CMK (cell line): ENCODE measurements at regions not wholly inside any gene's neighbourhood (a gene's known extent, or its start where the extent isn't known, plus 50 kb on each side); places are given as distances from the start of the nearest gene placed in this dataset.

Experiments
- DNase-seq: peaks from one replicate; pipeline ENCODE4 v3.0.0-alpha.2; 2010; ENCODE audit warnings: low read depth

DNA sequence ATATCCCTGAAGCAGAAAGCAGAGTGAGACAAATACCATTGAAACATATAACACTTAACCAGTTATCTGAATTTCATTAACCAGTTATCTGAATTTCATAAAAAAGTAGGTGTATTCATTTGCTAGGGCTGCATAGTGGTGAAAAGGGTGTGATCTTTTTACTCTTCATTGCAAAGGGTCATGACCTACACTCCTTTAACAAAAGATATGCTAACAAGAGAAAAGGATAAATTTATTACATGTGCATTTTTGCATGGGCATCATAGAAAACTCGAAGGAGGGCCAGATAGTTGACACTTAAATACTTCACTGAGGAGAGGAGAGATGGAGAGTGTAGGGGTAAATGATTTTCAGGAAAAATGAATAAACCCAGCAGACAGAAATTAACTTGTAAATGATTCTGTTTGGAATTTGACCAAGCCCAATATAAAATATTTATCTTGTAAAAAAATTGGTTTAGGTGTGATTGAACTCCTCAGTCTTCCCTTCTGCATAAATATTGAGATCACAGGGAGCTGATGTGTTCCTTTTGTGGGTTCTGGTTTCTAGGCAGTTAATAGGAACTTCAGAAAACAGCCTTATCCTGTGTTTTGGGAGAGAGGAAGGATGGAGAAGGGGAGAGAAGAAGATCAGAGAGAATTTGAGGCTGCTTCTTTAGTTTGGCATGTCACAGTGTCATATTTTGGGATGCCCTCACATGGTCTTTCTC, 372.5 kb upstream of the SYT4 start:
- DNase-seq, result no peak

- DNase-seq, result no peak
Observed at GRCh38 chr18:43650426-43650825, 373.1 kb upstream of the SYT4 start.

DNA sequence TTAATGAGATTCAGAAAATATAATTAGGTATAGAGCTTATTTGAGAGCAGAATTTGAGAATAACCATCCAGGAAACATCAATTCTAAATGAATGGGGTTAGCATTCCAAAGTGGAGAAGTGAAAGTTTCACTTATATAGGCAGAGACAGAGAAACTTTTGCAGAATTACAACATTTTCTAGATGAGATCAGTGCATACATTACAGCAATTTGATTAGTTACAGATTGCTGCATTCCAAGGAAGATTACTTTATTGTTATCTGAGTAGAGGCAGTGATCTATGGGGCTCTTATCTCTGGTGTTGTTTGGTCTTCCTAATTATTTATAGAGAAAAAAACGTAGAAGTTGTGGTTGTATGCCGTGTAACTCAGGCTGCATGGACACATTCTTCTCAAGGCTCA, 373.8 kb upstream of the SYT4 start:
- no peak for DNase-seq

GRCh38 chr18:43656547-43656946, 379.3 kb upstream of the SYT4 start:
- no peak for DNase-seq

DNA sequence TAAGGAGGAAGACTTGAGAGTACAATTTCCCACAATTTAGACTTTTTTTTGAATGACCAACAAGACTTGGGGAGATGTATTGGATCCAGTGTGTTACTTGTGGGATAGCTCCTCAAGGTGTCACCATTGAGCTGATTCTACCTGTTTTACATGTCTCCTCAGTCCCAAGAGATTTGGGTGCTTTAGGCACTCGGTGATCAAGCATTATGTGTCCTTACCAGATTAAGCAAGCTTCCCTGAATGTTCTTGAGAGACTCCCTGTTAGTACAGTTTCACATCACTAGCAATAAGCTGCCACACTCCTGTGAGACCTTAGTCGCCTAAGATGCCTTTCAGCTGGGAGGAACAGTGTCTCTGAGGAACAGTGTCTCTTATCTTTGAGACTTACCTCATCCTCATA, 384.3 kb upstream of the SYT4 start:
- DNase-seq, result no peak

GRCh38 chr18:43662657-43663056, 385.4 kb upstream of the SYT4 start:
- DNase-seq, result no peak

GRCh38 chr18:43663159-43663558, 385.9 kb upstream of the SYT4 start:
- no peak for DNase-seq

DNA sequence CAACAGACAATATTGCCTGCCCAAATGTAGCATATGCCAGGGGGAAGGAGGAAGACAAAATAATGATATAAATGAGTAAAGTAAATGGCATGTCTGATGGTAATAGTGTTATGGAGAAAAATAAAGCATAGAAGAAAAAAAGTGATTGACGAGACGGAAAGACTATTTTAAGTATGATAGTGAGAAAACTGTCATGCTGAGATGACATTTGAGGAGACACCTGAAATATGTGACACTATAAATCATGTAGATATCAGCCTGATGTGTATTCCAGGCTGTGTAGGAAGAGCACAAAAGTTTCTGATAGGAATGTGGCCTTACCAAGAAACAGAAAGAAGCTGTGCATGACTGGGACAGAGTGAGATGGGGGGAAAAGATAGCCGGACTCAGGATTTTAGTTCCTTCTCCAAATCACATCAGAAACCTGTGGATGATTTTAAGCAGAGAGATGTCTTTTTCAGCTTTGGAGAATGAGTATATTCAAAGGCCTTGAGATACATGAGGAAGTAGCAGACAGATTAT, 387.3 kb upstream of the SYT4 start:
- no peak for DNase-seq

DNA sequence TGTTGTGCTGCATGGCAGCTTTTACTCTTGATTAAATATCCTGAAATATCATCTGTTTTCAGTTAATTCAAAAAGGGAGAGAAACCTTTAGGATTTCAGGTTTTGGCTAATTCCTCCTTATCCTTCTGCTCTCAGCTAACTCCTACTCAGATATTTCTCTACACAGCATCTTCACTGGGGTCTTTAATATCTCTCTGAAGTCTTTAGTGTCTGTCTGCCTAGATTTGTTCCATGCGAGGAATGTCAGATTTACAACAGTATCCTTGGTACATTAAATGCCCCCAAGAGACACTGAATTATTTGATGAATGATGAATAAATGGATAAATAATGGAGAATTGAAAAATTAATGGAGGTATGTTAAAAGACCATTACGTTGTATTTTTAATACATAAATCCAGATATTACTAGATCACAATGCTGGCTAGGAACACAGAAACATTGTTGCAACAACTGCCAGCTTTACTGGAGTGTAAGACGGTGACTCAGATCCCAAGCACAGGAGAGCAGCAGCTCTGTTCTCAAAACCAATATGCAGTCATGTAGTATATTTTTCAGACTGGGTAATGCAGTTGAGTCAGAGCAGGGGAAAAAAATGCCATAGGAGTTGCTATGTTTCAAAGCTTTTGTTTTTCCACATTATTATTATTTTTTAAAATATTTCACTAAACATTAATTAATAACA, 388.0 kb upstream of the SYT4 start:
- DNase-seq, result no peak

DNA sequence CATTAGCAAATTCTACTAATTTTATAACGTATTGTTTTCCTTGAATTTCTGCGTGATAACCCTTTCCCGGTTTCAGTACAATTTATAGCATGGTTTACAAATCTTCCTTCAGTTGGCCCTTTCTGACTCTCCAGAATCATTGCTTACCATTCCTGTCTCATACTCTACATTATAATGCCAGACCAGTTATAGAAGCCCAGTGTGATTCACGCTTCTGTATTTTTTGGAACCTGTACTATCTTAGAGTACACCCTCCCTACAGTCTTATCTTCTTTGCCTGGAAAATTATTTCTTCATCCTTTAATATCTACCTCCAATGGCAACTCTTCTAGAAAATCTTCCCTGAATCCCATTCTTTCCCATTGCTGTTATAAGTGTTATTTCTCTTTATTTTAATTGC, 391.6 kb upstream of the SYT4 start:
- no peak for DNase-seq

DNA sequence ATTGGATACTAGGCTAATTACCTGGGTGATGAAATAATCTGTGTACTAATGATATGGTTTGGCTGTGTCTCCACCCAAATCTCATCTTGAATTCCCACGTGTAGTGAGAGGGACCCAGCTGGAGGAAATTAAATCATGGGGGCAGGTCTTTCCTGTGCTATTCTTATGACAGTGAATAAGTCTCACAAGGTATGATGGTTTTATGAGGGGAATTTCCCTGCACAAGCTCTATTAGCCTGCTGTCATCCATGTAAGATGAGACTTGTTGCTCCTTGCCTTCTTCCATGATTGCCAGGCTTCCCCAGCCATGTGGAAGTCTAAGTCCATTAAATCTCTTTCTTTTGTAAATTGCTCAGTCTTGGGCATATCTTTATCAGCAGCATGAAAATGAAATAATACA, 394.1 kb upstream of the SYT4 start:
- no peak for DNase-seq

DNA sequence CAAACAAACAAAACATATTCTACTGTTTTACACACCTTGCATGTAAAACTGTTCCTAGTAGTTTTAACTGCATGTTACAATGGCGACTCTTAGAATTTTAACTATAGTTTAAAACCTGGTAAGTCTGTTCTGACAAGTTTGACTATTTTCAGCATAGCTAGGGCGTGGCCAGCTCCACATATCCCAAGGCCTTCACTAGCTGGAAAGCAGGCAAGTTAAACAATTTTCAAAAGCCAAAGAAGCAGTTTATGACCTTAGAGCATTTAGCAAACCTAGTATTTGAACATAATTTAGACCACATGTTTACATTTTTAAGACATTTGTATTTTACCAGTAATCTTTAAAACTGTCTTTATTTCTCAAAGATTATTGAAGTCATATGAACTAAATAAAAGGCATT, 402.8 kb upstream of the SYT4 start:
- DNase-seq, result no peak

GRCh38 chr18:43681661-43682060, 404.4 kb upstream of the SYT4 start:
- DNase-seq, result no peak

GRCh38 chr18:43682196-43682595, 404.9 kb upstream of the SYT4 start:
- no peak for DNase-seq

DNA sequence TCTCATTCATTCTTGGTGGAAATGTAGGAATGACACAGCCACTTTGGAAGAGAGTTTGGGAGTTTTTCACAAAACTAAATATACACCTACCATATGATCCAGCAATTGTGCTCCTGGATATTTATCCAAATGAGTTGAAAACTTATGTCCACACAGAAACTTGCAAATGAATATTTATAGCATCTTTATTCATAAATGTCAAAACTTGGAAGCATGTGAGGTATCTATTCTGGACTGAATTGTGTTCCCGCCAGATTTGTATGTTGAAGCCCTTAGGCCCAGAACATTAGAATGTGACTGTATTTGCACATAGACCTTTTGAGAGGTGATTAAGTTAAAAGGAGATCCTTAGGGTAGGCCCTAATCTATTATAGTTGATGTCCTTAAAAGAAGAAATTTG, 409.4 kb upstream of the SYT4 start:
- no peak for DNase-seq

- no peak for DNase-seq
Observed at GRCh38 chr18:43692099-43692690, 414.9 kb upstream of the SYT4 start.

- DNase-seq, result no peak
Observed at GRCh38 chr18:43702399-43702798, 425.1 kb upstream of the SYT4 start.

DNA sequence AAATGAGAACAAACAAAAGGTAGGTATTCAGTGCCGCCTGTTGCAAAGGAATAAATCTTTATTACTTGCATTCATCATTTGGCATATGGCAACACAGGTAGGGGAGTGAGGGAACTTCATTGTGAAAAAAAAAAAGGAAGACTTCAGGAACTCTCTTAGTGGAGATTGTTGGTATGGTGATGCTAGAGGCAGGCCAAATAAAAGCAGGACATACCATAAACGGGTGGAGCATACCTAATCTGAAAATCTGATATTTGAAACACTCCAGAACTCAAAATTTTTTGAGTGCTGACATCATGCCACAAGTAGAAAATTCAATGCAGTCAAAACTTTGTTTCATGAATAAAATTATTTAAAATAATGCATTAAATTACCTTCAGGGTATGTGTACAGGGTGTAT, 425.8 kb upstream of the SYT4 start:
- DNase-seq, result no peak

DNA sequence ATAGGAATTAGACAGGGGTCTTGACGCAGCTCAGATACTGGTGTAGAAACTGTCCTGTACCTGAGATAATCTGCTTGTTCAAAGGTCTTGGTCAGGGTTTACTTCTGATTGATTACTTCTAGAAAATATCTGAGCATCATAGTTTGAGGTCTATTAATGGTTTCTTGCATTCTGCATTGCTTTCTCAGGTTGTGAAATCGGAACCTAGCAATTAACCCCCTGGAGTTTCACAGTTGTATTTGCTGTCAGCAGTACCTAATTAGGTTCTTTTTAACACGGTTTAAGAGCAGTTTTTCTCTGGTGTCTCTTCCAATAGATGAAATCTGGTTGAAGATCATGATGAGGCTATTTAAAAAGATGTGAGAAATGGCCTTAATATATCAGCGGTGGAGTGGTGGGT, 428.6 kb upstream of the SYT4 start:
- no peak for DNase-seq

DNA sequence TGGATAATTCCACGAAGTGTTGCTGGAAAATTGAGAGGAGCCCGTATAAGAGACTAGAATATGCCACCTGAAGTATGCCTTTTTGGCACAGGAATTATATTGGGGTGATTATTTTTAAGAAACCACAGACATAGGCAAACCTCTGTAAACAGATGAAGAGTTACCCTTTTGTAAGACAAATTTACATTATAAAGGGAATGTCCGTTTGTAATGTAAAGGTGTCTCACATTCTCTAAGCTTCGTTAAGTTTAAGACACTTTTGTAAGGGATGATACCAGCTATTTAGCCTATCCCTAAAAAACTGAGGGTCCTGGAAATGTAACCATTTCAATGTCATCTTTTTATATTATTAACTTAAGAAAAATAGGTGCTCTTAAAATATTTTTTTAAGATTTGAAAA, 432.8 kb upstream of the SYT4 start:
- no peak for DNase-seq

DNA sequence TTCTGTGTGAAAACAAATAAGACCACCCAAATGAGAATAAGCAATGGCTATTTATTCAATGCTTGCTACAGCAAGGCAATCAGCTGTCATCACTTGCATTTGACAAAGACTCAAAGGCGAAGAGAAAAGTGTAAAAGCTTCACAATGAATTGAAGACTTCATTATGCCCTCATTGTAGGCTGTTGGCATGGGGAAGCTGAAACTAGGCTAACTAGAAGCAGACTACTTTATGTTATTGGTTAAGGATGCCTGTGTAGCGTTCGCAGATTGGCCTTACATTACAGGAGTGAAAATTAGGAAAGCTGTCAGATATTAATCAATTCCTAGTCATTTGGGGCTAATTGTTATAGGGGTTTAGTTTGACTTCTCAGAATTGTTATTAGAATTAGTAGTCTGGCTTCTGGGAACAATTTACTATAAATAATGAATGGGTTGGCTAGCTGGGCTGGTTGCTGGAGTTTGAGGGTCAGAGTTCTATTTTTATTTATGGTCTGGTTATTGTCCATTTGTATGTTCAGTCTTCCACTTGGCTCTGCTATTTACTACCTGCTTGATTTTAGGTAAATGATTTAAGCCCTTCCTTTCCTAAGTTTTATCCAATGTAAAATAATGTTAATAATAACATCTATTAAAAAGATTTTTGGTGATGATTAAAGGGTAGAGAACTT, 437.2 kb upstream of the SYT4 start:
- DNase-seq, result no peak

GRCh38 chr18:43719267-43719795, 442.0 kb upstream of the SYT4 start:
- no peak for DNase-seq

- no peak for DNase-seq
Observed at GRCh38 chr18:43720041-43720440, 442.8 kb upstream of the SYT4 start.
